Subcutaneous abdominal adipose tissue (tissue), 5 donors: ENCODE measurements at regions not wholly inside any gene's neighbourhood (a gene's known extent, or its start where the extent isn't known, plus 50 kb on each side); places are given as distances from the start of the nearest gene placed in this dataset.

Source experiments
- H3K27ac ChIP-seq: one replicate; pipeline ENCODE4 v1.7.0; 2013; ENCODE audit warnings: low read depth, mild to moderate bottlenecking, inconsistent platforms, low read length, moderate library complexity
- H3K27me3 ChIP-seq, 5 donors: one replicate each; pipeline ENCODE4 v1.7.0; 2013; ENCODE audit warnings: low read length in 5 of 5, inconsistent platforms in 1 of 5; ENCODE audit not compliant: control insufficient read depth in 5 of 5, insufficient read depth in 4 of 5
- H3K36me3 ChIP-seq, 5 donors: one replicate each; pipeline ENCODE4 v1.7.0; 2013; ENCODE audit warnings: low read length in 5 of 5; ENCODE audit not compliant: control insufficient read depth in 5 of 5, insufficient read depth in 5 of 5
- H3K4me1 ChIP-seq, 5 donors: one replicate each; pipeline ENCODE4 v1.7.0; 2013; ENCODE audit warnings: low read length in 5 of 5, mild to moderate bottlenecking in 3 of 5, moderate library complexity in 1 of 5; ENCODE audit not compliant: control insufficient read depth in 5 of 5, insufficient read depth in 5 of 5
- H3K4me3 ChIP-seq, 5 donors: one replicate each; pipeline ENCODE4 v1.7.0; 2013; ENCODE audit warnings: low read length in 5 of 5, low read depth in 1 of 5
- H3K9ac ChIP-seq, 5 donors: one replicate each; pipeline ENCODE4 v1.7.0; 2013; ENCODE audit warnings: low read length in 5 of 5, mild to moderate bottlenecking in 4 of 5, moderate library complexity in 3 of 5
- H3K9me3 ChIP-seq, 5 donors: one replicate each; pipeline ENCODE4 v1.7.0; 2013; ENCODE audit warnings: low read length in 5 of 5; ENCODE audit not compliant: control insufficient read depth in 5 of 5
- donor health status: healthy.
- donor health status: healthy.
- donor health status: healthy.
- donor health status: healthy.
- donor health status: healthy.

DNA sequence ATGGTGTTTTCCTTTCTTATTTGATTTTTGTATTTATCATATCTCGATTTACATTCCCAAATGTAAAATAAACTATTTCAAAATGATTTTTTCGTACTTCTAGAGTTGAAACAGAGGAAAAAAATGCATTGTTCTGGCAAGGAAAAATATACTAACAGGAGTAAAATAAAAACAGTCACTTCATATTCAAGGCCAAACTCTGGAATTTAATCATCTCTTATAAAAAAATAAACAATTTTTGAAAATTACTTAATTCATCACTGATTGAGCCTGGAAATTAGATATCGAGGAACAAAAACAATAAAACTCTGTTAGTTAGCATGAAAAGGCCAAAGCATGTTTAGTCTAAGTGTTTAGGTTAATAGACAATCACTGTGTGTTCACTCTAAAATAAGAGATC is 61.1 kb upstream of the PALM2AKAP2 start:
- H3K27me3 ChIP-seq = no peaks in the 10 kb centered on the region

GRCh38 chr9:109721001-109721400 is 59.0 kb upstream of the PALM2AKAP2 start:
- Histone ChIP-seq H3K27ac (peak overlapping the region; percentile 38), H3K36me3 (no peaks in the 10 kb centered on the region), H3K9ac (no peak overlapping the region), H3K4me1 (peaks cover 0 to 20% (median 14%) of the 10 kb centered on the region in 5 donors), H3K9me3 (no peaks in the 10 kb centered on the region), H3K27me3 (no peaks in the 10 kb centered on the region), H3K4me3 (peak overlapping the region in 1 of 5 donors; percentile 16)

More for the DNA sequence above, 61.1 kb upstream of the PALM2AKAP2 start:
- Histone ChIP-seq H3K9ac (no peak overlapping the region), H3K4me3 (no peak overlapping the region), H3K4me1 (peaks cover 0 to 22% (median 15%) of the 10 kb centered on the region in 5 donors), H3K36me3 (no peaks in the 10 kb centered on the region), H3K9me3 (no peaks in the 10 kb centered on the region), H3K27ac (no peak overlapping the region)

GRCh38 chr9:109722007-109722406 is 58.0 kb upstream of the PALM2AKAP2 start:
- no peak overlapping the region for H3K9ac ChIP-seq
- H3K9me3 ChIP-seq = no peaks in the 10 kb centered on the region
- no peak overlapping the region for H3K4me3 ChIP-seq
- H3K27ac ChIP-seq = no peak overlapping the region
- H3K4me1 ChIP-seq = peaks cover 0 to 14% (median 9%) of the 10 kb centered on the region in 5 donors
- H3K27me3 ChIP-seq = no peaks in the 10 kb centered on the region
- no peaks in the 10 kb centered on the region for H3K36me3 ChIP-seq

DNA sequence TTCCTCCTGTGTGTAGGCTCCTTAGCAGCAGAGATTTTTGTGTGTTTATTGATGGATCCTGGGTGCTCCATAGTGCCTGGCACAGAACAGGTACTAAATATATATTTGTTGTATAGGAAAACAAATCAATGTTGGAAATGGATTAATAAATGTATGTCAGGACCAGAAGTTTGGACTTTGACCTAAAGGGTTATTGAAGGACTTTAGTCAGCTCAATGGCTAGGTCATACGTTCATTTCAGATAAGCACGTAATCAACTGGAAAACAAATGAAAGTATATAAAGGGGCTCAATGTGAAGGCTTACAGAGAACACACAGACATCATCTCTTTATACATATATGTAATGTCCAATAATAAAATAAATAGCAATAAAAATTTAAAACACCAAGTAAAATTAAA is 56.2 kb upstream of the PALM2AKAP2 start:
- H3K4me3 ChIP-seq = no peak overlapping the region
- peaks cover 0 to 17% (median 9%) of the 10 kb centered on the region in 5 donors for H3K4me1 ChIP-seq
- H3K27ac ChIP-seq = no peak overlapping the region
- H3K9ac ChIP-seq = no peak overlapping the region
- no peaks in the 10 kb centered on the region for H3K27me3 ChIP-seq
- no peaks in the 10 kb centered on the region for H3K9me3 ChIP-seq
- H3K36me3 ChIP-seq = no peaks in the 10 kb centered on the region

DNA sequence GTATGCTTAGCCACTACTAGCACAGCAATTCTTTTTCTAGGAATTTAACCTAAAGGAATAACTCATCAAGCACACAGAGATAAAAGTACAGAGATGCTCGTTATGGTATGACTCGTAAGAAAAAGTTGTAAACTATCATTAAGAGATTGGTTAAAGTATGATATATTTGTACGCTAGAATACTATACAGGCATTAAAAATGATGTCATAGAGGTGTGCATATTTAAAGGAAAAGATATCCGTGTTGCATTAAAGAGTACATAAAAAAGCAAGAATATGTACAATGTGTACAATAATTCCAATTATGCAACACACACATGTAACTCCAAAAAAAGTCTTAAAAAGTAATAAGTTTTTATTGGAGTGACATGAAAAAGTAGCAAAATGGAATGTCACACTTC is 54.5 kb upstream of the PALM2AKAP2 start:
- no peaks in the 10 kb centered on the region for H3K27me3 ChIP-seq
- H3K9ac ChIP-seq = no peak overlapping the region
- peaks cover 0 to 15% (median 8%) of the 10 kb centered on the region in 5 donors for H3K4me1 ChIP-seq
- no peak overlapping the region for H3K27ac ChIP-seq
- no peak overlapping the region for H3K4me3 ChIP-seq
- no peaks in the 10 kb centered on the region for H3K36me3 ChIP-seq
- H3K9me3 ChIP-seq = no peaks in the 10 kb centered on the region

DNA sequence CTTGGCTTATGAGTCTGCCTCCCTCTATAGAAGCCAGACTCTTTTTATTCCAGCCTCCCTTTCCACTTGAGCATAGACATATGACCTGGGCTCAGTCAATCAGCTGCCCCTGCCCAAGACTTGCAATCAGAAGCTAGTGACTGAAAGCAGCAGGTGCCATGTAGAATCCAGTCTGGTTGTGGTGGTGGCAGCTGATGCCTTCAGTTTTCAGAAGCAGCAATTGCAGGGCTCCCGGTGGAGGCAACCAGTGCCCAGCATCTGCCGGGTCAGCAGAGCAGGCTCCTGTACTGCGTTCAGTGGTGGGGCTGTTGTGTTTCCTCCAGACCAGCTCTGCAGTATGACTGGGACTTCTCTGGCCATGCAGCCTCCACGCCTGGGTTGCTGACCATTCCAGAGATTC is 53.9 kb upstream of the PALM2AKAP2 start:
- H3K4me3 ChIP-seq = no peak overlapping the region
- no peak overlapping the region for H3K27ac ChIP-seq
- no peaks in the 10 kb centered on the region for H3K36me3 ChIP-seq
- peaks cover 0 to 8% (median 1%) of the 10 kb centered on the region in 5 donors for H3K4me1 ChIP-seq
- H3K9ac ChIP-seq = no peak overlapping the region
- no peaks in the 10 kb centered on the region for H3K27me3 ChIP-seq
- H3K9me3 ChIP-seq = no peaks in the 10 kb centered on the region

DNA sequence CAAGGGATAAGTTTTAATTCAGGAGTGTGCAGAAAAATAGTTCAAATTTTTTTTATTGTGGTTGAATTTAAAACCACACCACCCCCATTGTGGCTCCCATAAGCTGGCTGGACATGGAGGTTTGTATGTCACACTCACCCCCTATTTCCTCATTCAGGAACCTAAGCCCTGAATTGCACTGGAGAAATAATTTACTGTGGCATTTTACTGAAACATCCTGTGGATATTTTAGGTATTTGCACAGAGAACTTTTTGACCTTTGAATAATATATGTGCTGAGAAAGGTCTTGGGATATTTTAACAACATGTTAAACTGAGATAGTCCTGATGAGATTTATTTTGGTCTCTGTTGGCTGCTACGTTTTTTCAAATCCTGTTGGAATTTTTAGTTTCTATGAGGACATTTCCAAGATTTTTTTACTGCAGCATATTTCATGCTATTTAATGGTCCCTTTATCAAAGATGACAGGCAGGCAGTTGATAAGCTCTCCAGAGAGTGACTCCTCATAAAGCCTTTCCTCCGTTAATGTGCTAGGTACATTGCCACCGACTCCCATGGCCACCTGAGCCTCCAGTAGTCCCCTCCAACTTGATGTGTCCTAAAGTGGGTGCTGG is 51.2 kb upstream of the PALM2AKAP2 start:
- H3K9ac ChIP-seq = no peak overlapping the region
- peaks cover 0 to 8% (median 2%) of the 10 kb centered on the region in 5 donors for H3K4me1 ChIP-seq
- H3K27me3 ChIP-seq = no peaks in the 10 kb centered on the region
- no peaks in the 10 kb centered on the region for H3K9me3 ChIP-seq
- H3K36me3 ChIP-seq = no peaks in the 10 kb centered on the region
- no peak overlapping the region for H3K4me3 ChIP-seq
- H3K27ac ChIP-seq = no peak overlapping the region

DNA sequence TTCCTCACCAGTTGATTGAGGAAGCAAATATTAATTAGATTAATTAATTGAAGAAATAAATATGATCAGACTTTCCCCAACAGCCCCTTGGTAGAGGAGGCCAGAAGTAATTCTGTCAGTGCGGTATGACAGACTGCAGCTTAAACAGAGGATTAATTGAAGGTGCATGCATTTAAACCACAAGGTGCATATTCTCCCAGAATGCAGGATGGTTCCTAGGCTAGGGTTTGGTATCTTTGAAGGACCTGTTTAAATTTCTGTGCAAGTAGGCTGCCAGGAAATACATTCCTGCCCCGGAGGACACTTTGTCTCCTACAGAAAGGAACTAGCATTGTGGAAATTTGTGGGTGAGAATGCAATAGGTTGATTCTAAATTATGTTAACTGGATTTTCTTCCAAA is 50.5 kb upstream of the PALM2AKAP2 start:
- Histone ChIP-seq H3K27me3 (no peaks in the 10 kb centered on the region), H3K27ac (no peak overlapping the region), H3K4me1 (peaks cover 0 to 15% (median 5%) of the 10 kb centered on the region in 5 donors), H3K4me3 (no peak overlapping the region), H3K36me3 (no peaks in the 10 kb centered on the region), H3K9ac (no peak overlapping the region), H3K9me3 (no peaks in the 10 kb centered on the region)
